ENCODE measurements at regions not wholly inside any gene's neighbourhood (a gene's known extent, or its start where the extent isn't known, plus 50 kb on each side); places are given as distances from the start of the nearest gene placed in this dataset.

GRCh38 chr9:27985714-27986113, 412.4 kb upstream of the C9orf72 start:
- TF ChIP-seq CTCF (IDR thresholded peaks at IDR 0.05; ENCODE audit: low read depth, low read length) (no peak), EZH2phosphoT487 (IDR thresholded peaks at IDR 0.05; ENCODE audit: low read depth) (no peak)
